Fibroblast of lung (primary cell): ENCODE measurements at regions not wholly inside any gene's neighbourhood (a gene's known extent, or its start where the extent isn't known, plus 50 kb on each side); places are given as distances from the start of the nearest gene placed in this dataset.

Experiments used
- CTCF ChIP-seq, 2 donors: IDR thresholded peaks in 1 of 2; conservative IDR thresholded peaks in 1 of 2; 1 replicate in 1 of 2; 2 replicates in 1 of 2; pipeline ENCODE4 v1.5.1; 2011 to 2012; ENCODE audit warnings: low read length in 2 of 2, control low read depth in 1 of 2, inconsistent platforms in 1 of 2, low read depth in 1 of 2, mild to moderate bottlenecking in 1 of 2
- EZH2 ChIP-seq: IDR thresholded peaks from 2 replicates; pipeline ENCODE4 v1.5.1; 2012; ENCODE audit warnings: low read length, control low read depth, mild to moderate bottlenecking; ENCODE audit errors: missing control alignments

GRCh38 chr22:46090631-46091201 lies 59.6 kb upstream of the PPARA start:
- TF ChIP-seq EZH2, result no peak
- TF ChIP-seq CTCF (conservative IDR thresholded peaks at IDR 0.05 in 1 of 2, IDR thresholded peaks at IDR 0.05 in 1 of 2; ENCODE audit: low read depth in 1 of 2, low read length in 2 of 2), result no peak
